NCI-H2227 (cell line): ENCODE measurements at regions not wholly inside any gene's neighbourhood (a gene's known extent, or its start where the extent isn't known, plus 50 kb on each side); places are given as distances from the start of the nearest gene placed in this dataset.

Source experiments
- DNase-seq: peaks from one replicate; lab custom pipeline; 2025; ENCODE audit not compliant: unreplicated experiment; lab: John Stamatoyannopoulos, UW

- no peak for DNase-seq
These were observed 80.2 kb downstream of the C6orf118 start for GRCh38 chr6:165229216-165229615.

DNA sequence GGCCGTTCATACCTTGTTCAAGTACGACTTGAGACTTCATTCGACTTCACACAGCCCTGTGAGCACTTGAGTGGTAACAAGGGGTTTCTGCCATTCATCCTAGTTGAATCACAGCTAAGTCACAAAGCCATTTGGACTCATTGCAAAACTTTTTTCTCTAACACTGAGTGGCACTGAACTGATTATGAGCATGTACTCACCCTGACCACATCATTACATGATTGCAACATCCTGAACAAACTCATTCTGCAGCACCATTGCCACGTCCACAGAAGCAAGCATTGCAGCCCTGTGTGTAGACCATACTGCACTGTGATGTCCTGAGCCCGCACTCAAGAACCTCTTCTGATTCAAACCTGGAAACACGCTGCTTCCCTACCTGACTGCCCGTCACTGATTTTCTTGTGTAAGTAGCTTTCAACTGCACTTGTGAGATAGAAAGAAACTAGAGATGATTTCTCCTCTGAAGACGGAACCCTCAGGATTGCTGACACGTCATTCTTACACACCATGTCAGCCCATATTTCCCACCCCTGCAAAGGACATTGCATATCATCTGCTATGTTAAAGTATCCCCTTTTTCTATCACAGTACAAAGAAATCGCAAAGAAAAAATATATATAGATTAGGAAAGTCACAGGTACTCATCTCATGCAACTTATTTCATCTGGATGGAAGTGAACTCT is 81.6 kb downstream of the C6orf118 start:
- DNase-seq, result no peak

DNA sequence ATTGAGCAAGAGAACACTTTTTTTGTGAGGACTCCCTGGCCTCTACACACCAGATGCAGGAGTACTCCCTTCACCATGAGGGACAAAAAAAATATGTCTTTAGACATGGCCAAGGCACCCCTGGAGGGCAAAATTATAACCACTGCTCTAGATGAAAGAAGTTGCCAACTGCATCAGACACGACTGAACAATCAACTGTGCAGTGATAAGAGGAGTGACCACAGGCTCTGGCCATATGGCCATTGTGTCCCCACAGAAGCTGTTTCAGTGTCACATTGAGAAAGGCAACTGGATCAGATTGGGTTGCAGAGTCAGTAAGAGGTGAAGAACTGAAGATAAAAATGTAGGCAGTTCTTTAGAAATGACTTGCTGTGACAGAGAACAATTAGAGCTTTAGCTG is 85.7 kb downstream of the C6orf118 start:
- no peak for DNase-seq

DNA sequence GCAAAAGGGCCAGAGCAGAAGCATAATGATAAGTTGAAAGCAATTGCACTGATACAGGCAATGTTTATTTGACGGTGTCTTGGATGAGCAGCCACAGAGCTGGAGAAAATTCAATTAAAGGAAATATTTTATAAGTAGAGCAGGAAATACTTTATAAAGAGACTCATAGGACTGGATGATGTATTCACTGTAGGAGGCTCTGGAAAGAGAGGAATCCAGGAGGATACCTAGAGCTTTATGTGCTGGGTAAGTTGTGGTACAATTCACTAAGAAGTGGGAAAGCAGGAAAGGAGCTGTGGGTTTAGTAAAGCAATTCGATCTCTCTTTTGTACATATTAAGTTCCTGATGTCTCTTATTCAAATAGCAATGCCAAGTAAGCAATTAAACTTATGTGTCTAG is 86.3 kb downstream of the C6orf118 start:
- DNase-seq, result no peak

DNA sequence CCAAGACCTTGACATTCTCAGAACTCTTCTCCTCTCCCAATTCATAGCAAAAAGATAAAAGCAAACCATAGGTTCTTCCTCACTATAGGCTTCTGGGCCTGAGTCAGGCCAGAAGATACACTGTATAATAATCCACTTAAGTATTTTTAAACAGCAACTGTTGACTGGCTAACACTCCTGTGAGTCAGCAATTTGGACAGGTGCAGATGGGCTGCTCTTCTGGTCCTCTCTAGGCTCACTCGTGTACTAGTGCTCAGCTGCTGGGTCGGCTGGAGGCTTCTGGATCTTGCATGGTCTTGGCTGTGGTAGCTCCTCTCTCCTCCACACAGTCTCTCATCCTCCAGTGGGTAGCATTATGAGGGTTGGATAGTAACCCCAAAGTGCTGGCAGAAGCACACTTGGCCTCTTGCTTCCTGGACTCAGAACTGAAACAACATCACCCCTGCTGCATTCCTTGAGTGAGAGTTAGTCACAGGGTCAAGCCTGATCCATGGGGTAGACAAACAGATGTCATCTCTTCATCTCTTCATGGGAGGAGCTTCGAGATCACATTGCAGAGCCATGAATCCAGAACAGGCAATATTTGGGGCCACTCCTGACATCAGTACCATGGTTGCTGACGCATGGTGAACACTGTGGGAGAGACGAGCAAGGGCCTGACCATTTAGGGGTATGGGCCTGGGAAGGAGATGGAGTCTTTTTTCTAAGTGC is 86.9 kb downstream of the C6orf118 start:
- no peak for DNase-seq

- DNase-seq, result no peak
These were observed 89.4 kb downstream of the C6orf118 start for GRCh38 chr6:165220045-165220444.

GRCh38 chr6:165219629-165220028 is 89.8 kb downstream of the C6orf118 start:
- DNase-seq, result no peak

GRCh38 chr6:165218829-165219228 is 90.6 kb downstream of the C6orf118 start:
- DNase-seq, result no peak

DNA sequence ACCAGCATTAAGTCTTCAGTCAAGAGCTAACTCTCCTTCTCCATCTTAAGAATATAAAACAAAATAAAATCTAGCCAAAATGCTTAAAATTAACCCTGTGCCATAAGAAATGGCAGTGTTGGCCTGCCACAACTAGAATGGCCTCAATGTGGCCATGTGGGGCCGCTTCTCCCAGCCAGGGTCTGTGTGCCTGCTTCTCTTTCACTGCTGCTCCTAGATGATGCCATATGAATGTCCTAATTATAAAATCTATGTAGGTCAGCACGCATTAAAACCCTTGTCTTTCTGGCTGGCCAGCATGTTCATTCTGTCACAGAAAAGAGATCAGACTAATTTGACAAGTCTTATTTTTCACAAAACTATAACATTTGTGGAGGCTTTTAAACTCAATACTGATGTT is 102.6 kb downstream of the C6orf118 start:
- DNase-seq, result no peak

- DNase-seq, result no peak
These were observed 103.8 kb downstream of the C6orf118 start for GRCh38 chr6:165205632-165206031.

DNA sequence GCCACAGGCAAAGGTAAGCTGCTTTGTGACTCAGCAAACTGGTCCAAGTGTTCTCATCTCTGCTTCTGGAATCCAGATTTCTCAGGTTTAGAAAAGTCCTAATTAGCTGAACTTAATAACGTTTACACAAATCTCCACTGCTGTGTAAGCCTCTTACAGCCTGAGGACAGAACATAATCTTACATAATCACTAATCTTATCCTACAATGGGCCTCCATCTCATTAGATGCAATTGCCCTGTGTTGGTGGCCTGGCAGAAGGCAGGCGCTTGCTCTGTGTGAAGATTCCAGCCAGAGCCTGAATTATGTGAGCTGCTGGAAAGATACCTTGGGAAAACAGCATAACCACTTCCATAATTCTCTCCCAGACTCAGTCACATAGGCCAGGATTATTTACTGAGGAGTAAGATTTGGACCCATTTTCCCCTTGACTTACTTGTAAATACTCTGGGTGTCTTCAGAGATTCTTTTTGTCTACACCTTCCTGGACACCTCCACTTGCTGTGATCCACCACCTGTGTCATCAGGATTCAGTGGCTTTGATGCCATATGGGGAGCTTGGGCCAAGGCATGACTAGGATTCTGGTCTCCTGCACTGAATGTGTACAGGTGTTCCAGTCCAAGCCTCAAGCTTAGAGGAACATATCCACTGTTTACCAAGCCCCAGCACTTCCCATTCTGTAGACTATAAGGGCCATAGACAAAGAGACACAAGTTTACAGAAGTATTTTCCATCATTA is 104.4 kb downstream of the C6orf118 start:
- no peak for DNase-seq

DNA sequence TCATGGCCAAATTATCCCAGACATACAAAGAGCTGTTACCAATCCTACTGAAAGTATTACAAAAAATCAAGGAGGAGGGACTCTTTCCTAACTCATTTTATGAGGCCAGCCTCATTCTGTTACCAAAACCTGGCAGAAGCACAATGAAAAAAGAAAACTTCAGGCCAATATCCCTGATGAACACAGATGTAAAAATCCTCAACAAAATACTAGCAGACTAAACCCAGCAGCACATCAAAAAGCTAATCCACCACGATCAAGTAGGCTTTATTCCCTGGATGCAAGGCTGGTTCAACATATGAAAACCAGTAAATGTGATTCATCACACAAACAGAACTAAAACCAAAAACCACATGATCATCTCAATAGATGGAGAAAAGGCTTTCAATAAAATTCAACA is 109.2 kb downstream of the C6orf118 start:
- no peak for DNase-seq

- DNase-seq, result no peak
These were observed 117.9 kb downstream of the C6orf118 start for GRCh38 chr6:165191461-165191860.

GRCh38 chr6:165186441-165187205 is 122.8 kb downstream of the C6orf118 start:
- DNase-seq, result no peak

- DNase-seq, result no peak
These were observed 123.4 kb downstream of the C6orf118 start for GRCh38 chr6:165186041-165186440.

DNA sequence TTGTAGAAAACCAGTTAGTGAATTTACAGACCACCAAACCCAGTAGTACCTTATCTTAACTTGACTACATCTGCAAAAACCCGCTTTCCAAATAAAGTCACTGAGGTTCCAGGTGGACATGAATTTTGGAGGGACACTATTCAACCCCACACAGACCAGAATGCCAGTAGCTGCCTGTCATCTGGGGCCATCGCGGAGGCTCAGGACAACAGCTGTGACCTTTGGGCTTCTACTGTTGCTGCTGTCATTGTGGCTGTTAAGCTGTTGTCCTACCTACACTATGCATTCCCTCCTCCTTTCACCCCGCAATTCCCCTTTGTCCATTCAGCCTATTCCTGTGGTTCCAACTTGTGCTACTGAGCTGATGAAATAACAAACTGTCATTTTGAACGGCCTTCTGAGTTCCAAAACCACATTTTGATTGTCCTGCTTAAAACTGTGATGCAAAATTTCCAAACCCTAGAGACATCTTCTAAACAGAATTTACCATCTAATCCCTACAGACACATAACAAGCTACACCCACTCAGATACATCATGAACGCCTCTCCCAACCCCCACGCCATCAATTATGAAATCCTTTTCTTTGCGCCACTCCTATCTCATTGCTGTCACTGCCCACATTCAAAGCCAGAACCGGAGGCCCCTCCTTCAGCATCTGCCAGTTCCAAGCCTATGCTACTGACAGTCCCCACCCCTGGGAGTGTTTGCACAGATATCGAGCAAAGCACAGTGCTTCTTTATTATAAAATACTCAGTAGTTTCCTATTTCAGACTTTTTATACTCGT is 125.0 kb downstream of the C6orf118 start:
- DNase-seq, result no peak

GRCh38 chr6:165183496-165184140 is 125.8 kb downstream of the C6orf118 start:
- DNase-seq, result no peak

GRCh38 chr6:165183071-165183470 is 126.3 kb downstream of the C6orf118 start:
- DNase-seq, result no peak

DNA sequence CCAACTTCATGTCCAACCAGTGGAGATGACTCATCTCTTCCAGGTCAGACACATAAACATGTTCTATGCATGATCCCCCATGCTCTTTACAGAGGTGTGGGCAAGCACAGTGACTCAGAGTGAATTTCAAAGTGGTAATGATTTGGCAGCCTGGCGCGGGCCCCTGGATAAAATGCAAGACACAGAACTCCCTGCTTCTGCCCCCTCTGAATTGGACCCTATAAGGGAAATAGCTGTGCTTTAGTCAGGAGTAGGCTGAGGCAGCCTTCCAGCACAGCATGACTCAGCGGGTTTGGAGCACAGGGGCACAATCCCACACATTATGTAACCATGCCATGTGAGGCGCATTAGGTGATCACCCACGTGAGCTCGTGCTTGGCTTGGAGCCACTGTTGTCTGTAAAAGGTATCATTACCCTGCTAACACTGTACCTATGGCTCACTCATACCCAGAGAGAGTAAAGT is 127.4 kb downstream of the C6orf118 start:
- no peak for DNase-seq

DNA sequence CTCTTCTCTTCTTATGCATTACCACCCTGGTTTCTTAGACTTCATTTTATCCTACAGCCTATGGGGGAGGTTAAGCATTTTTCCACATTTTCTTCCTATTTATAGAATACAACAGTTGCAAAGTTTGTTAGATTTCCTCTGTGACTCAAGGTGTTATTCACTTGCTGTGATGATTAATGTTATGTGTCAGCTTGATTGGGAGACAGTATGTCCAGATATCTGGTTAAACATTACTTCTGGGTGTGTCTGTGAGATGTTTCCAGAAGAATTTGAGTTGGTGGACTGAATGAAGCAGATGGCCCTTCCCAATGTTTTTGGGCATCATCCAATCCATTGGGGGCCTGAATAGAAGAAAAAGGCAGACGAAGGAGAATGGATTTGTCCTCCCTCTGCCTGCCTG is 131.3 kb downstream of the C6orf118 start:
- DNase-seq, result no peak
